Calu3 (cell line): ENCODE measurements at regions not wholly inside any gene's neighbourhood (a gene's known extent, or its start where the extent isn't known, plus 50 kb on each side); places are given as distances from the start of the nearest gene placed in this dataset.

ENCODE experiments used
- BruUV-seq: library from RNA; stranded (reverse); fragments of 400-500 nt; replicated peaks from 2 replicates; lab custom pipeline; 2021; lab: Mats Ljungman, UMichigan
- CTCF ChIA-PET: fragments of 300-600 bp; sonication (Branson Sonifier 250); formaldehyde crosslinking; loops from one replicate; lab custom pipeline; 2022; ENCODE audit warnings: antibody characterized with exemption; lab: Charles Lee
- DNase-seq: peaks from one replicate; pipeline ENCODE4 v3.0.0; 2022
- H3K27ac Mint-ChIP-seq: one replicate; pipeline ENCODE4 v1.8.0; 2022; ENCODE audit warnings: mixed read lengths; ENCODE audit not compliant: unreplicated experiment
- H3K27me3 Mint-ChIP-seq: one replicate; pipeline ENCODE4 v1.8.0; 2022; ENCODE audit warnings: mixed read lengths; ENCODE audit not compliant: unreplicated experiment
- H3K36me3 Mint-ChIP-seq: one replicate; pipeline ENCODE4 v1.8.0; 2022; ENCODE audit warnings: mild to moderate bottlenecking, moderate library complexity, mixed read lengths; ENCODE audit not compliant: insufficient read depth, unreplicated experiment
- H3K4me1 Mint-ChIP-seq: one replicate; pipeline ENCODE4 v1.8.0; 2022; ENCODE audit warnings: mild to moderate bottlenecking, low read depth, mixed read lengths; ENCODE audit not compliant: unreplicated experiment
- H3K4me3 Mint-ChIP-seq: one replicate; pipeline ENCODE4 v1.8.0; 2022; ENCODE audit warnings: mild to moderate bottlenecking, low read depth, moderate library complexity, mixed read lengths; ENCODE audit not compliant: unreplicated experiment
- H3K9me3 Mint-ChIP-seq: one replicate; pipeline ENCODE4 v1.8.0; 2022; ENCODE audit warnings: low read depth, mixed read lengths; ENCODE audit not compliant: unreplicated experiment
- intact Hi-C: fragments of 100-400 bp; cut with micrococcal nuclease; formaldehyde crosslinking; loops from one replicate; pipeline ENCODE4 v1.10.0; 2022; ENCODE audit not compliant: unreplicated experiment
- TF ChIP-seq, protein P1 (sequence below): fragments of 200-600 bp; IDR thresholded peaks from one replicate; pipeline ENCODE4 v1.8.0; 2022; ENCODE audit warnings: antibody characterized with exemption; ENCODE audit not compliant: unreplicated experiment

DNA sequence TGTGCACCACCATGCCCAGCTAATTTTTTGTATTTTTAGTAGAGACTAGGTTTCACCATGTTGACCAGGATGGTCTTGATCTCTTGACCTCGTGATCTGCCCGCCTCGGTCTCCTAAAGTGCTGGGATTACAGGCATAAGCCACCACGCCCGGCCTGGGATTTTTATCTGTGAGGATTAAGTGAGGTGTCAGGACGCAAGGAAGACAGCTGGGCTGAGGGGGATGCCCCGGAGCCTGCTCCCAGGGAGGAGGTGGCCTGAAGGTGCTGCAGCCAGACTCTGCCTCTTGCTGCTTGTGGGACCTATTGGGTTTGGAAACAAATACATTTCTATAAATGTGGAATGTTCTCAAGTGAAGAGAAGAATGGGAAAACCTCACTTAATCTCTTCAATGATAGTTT is 131.6 kb downstream of the OLFM4 start:
- no peak for DNase-seq
- no peaks in the 10 kb centered on the region for H3K9me3 Mint-ChIP-seq
- H3K36me3 Mint-ChIP-seq, result no peaks in the 10 kb centered on the region
- H3K27me3 Mint-ChIP-seq, result peaks cover 15% of the 10 kb centered on the region
- H3K4me1 Mint-ChIP-seq, result no peaks in the 10 kb centered on the region
- CTCF ChIA-PET, result no interaction called here
- H3K27ac Mint-ChIP-seq, result no peak overlapping the region
- no TSS peak for BruUV-seq
- H3K4me3 Mint-ChIP-seq, result no peak overlapping the region
- TF ChIP-seq, protein P1, sequence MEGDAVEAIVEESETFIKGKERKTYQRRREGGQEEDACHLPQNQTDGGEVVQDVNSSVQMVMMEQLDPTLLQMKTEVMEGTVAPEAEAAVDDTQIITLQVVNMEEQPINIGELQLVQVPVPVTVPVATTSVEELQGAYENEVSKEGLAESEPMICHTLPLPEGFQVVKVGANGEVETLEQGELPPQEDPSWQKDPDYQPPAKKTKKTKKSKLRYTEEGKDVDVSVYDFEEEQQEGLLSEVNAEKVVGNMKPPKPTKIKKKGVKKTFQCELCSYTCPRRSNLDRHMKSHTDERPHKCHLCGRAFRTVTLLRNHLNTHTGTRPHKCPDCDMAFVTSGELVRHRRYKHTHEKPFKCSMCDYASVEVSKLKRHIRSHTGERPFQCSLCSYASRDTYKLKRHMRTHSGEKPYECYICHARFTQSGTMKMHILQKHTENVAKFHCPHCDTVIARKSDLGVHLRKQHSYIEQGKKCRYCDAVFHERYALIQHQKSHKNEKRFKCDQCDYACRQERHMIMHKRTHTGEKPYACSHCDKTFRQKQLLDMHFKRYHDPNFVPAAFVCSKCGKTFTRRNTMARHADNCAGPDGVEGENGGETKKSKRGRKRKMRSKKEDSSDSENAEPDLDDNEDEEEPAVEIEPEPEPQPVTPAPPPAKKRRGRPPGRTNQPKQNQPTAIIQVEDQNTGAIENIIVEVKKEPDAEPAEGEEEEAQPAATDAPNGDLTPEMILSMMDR, result no peak
- intact Hi-C loops, result no loop called here

DNA sequence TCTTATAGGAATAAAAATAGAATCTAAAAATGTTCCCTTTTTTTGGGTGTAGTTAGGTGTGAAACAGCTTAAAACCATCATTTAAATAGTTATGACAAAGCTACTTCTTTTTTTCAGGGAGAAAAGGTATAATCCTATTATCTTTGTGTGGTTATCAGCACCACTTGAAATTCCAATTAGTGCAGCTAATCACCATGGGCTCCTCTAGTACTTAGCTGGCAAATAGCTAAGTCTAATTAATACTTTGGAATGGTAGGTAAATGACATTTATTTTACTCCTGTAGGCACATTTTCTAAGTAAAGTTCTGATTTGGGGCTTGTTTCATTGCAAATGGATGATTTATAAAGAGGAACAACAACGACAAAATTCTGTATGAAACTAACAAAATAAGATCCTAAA is 132.6 kb downstream of the OLFM4 start:
- no TSS peak for BruUV-seq
- Mint-ChIP-seq H3K27me3 (peaks cover 24% of the 10 kb centered on the region), H3K27ac (no peak overlapping the region), H3K9me3 (peaks cover 2% of the 10 kb centered on the region), H3K4me1 (no peaks in the 10 kb centered on the region), H3K36me3 (no peaks in the 10 kb centered on the region), H3K4me3 (no peak overlapping the region)
- CTCF ChIA-PET, result no interaction called here
- intact Hi-C loops, result no loop called here
- DNase-seq, result no peak
- TF ChIP-seq, protein P1, result no peak

DNA sequence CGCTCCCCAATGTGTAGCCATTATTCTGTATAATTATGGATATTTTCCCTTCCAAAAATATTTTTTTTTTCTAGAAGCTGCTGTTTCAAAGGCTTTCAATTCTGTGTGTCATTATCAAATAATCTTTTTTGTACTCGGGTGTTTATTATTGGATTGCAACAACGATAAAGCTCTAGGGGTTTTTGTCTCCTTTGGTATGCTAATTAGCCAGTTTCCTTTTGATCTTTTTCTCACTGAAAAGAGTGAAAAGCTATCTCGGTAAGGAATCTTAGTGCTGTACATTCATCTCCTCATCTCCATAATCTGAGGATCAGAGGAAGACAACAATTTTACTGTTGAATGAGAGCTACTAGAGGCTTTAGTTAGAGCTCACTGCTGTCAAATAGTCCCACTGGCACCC is 136.6 kb downstream of the OLFM4 start:
- TF ChIP-seq, protein P1, result no peak
- H3K4me1 Mint-ChIP-seq, result no peaks in the 10 kb centered on the region
- no peak for DNase-seq
- peaks cover 24% of the 10 kb centered on the region for H3K27me3 Mint-ChIP-seq
- intact Hi-C loops, result no loop called here
- H3K4me3 Mint-ChIP-seq, result no peak overlapping the region
- peaks cover 2% of the 10 kb centered on the region for H3K9me3 Mint-ChIP-seq
- H3K36me3 Mint-ChIP-seq, result no peaks in the 10 kb centered on the region
- no peak overlapping the region for H3K27ac Mint-ChIP-seq
- BruUV-seq, result no TSS peak
- CTCF ChIA-PET, result no interaction called here

DNA sequence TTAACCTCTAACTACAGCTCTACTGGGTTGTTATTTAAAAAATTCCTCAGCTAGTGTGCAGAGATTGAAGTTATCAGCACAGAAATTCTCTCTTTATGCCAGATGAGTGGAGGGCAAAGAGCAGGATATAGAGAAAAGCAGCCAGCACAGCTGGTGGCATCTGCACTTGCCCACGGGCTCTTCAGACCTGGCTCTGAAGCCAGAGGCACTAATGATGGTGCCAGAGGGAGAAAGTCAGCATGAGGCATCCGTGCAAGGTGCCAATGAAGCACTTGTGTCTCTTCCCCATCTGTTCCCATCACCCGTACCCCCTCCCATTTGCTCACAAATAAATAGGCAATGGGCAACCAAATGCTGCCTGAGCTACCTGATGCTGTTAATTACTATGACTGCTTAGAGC is 138.9 kb downstream of the OLFM4 start:
- H3K4me1 Mint-ChIP-seq, result no peaks in the 10 kb centered on the region
- no TSS peak for BruUV-seq
- DNase-seq, result no peak
- peaks cover 24% of the 10 kb centered on the region for H3K27me3 Mint-ChIP-seq
- CTCF ChIA-PET, result no interaction called here
- no peaks in the 10 kb centered on the region for H3K36me3 Mint-ChIP-seq
- no peak overlapping the region for H3K27ac Mint-ChIP-seq
- H3K4me3 Mint-ChIP-seq, result no peak overlapping the region
- TF ChIP-seq, protein P1, result no peak
- intact Hi-C loops, result no loop called here
- peaks cover 2% of the 10 kb centered on the region for H3K9me3 Mint-ChIP-seq

DNA sequence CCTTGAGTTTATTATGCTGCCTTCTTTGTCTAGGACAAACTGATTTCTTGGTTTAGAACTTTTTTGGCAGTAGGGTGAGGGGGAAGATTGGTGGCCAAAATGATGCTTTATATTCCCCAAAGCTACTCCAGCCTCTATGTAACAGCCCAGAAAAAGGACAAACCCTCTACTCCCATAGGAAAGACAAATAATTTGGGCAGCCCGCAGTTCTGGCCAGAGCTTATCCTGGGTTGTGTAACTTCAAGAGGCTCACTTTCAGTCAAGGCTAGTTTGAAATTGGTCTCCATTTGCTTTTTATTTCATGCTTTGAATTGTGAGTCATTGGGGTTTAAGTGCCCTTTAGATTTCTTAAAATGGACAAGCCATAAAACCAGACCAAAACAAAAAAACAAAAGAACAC is 142.3 kb downstream of the OLFM4 start:
- BruUV-seq, result no TSS peak
- Mint-ChIP-seq H3K27me3 (peaks cover 2% of the 10 kb centered on the region), H3K4me1 (no peaks in the 10 kb centered on the region), H3K27ac (no peak overlapping the region), H3K4me3 (no peak overlapping the region), H3K9me3 (peaks cover 4% of the 10 kb centered on the region), H3K36me3 (no peaks in the 10 kb centered on the region)
- TF ChIP-seq, protein P1, result no peak
- intact Hi-C loops, result no loop called here
- CTCF ChIA-PET, result no interaction called here
- no peak for DNase-seq
